ENCODE measurements at regions not wholly inside any gene's neighbourhood (a gene's known extent, or its start where the extent isn't known, plus 50 kb on each side); places are given as distances from the start of the nearest gene placed in this dataset.

- no peak for DNase-seq (ENCODE audit: low read depth, low spot score)
Observed at GRCh38 chrX:6325437-6325836, 96.8 kb upstream of the NLGN4X start.

- DNase-seq (ENCODE audit: low read depth, low spot score) = no peak
Observed at GRCh38 chrX:6313356-6313755, 84.7 kb upstream of the NLGN4X start.

- DNase-seq (ENCODE audit: low read depth, low spot score) = no peak
Observed at GRCh38 chrX:6311540-6311939, 82.9 kb upstream of the NLGN4X start.

GRCh38 chrX:6307156-6307555, 78.5 kb upstream of the NLGN4X start:
- no peak for DNase-seq (ENCODE audit: low read depth, low spot score)

GRCh38 chrX:6299724-6300123, 71.1 kb upstream of the NLGN4X start:
- DNase-seq (ENCODE audit: low read depth, low spot score) = no peak

GRCh38 chrX:6293716-6294115, 65.0 kb upstream of the NLGN4X start:
- no peak for DNase-seq (ENCODE audit: low read depth, low spot score)

- no peak for DNase-seq (ENCODE audit: low read depth, low spot score)
Observed at GRCh38 chrX:6292599-6292998, 63.9 kb upstream of the NLGN4X start.

GRCh38 chrX:6291444-6291843, 62.8 kb upstream of the NLGN4X start:
- no peak for DNase-seq (ENCODE audit: low read depth, low spot score)

GRCh38 chrX:6283826-6284225, 55.2 kb upstream of the NLGN4X start:
- no peak for DNase-seq (ENCODE audit: low read depth, low spot score)

- DNase-seq (ENCODE audit: low read depth, low spot score) = no peak
Observed at GRCh38 chrX:6279277-6279909, 50.7 kb upstream of the NLGN4X start.

Data from astrocyte of the hippocampus (primary cell).